HG03460 (cell line): ENCODE measurements at regions not wholly inside any gene's neighbourhood (a gene's known extent, or its start where the extent isn't known, plus 50 kb on each side); places are given as distances from the start of the nearest gene placed in this dataset.

Experiments used
- ATAC-seq: cut with Tn5 transposase; IDR thresholded peaks from one replicate; pipeline ENCODE4 v1.9.1; 2021; ENCODE audit not compliant: unreplicated experiment

DNA sequence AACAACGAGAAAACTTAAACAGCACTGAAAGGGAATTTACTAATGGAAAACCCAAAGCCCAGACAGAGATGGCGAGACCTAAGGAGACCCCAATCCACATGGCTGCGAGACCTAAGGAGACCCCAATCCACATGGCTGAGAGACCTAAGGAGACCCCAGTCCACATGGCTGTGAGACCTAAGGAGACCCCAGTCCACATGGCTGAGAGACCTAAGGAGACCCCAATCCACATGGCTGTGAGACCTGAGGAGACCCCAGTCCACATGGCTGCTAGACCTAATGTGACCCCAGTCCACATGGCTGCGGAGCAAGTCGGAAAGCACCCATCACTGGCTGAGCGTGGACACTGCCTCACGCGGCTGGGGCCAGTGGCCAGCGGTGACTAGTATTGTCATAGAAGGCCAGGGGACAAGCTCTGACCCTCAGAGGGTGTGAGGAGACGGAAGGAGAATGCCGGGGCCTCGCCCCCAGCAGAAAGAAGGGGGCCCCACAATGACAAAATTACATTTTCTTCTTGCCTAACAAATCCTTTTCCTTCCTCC lies 241.8 kb downstream of the C16orf95 start:
- no peak for ATAC-seq

DNA sequence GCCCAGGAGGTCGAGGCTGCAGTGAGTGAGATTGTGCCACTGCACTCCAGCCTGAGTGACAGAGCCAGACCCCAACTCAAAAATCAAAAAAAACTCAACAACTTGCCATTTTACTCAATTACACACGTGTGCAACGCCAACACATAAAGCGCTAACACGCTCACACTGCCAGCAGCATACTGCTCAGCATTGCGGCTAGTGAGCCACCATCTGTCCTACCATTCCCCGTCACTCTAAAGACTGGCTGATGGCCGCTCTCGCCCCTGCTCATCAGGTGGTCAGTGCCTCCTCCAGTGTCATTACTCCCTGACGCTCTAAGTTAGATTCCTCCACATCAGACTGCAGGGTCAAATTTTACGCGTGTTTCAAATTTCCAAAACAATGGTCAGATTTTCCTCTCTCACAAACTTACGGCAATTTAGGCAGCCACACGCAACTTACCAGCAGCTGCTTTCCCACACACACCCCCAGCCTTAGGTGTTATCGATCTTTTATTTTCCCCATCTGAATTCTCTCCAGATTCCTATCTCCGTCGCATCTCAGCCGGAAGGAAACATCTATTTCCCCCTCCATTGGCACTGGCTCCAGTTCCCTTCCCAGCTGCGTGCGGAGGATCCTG lies 240.8 kb downstream of the C16orf95 start:
- ATAC-seq = no peak

GRCh38 chr16:87076950-87077749 lies 240.0 kb downstream of the C16orf95 start:
- ATAC-seq = no peak

- no peak for ATAC-seq
These were observed 239.5 kb downstream of the C16orf95 start for GRCh38 chr16:87077750-87078127.

- no peak for ATAC-seq
These were observed 236.5 kb downstream of the C16orf95 start for GRCh38 chr16:87080571-87081167.

- no peak for ATAC-seq
These were observed 231.8 kb downstream of the C16orf95 start for GRCh38 chr16:87085441-87085840.

- ATAC-seq = no peak
These were observed 231.0 kb downstream of the C16orf95 start for GRCh38 chr16:87086156-87086555.

- ATAC-seq = no peak
These were observed 230.6 kb downstream of the C16orf95 start for GRCh38 chr16:87086575-87086974.

DNA sequence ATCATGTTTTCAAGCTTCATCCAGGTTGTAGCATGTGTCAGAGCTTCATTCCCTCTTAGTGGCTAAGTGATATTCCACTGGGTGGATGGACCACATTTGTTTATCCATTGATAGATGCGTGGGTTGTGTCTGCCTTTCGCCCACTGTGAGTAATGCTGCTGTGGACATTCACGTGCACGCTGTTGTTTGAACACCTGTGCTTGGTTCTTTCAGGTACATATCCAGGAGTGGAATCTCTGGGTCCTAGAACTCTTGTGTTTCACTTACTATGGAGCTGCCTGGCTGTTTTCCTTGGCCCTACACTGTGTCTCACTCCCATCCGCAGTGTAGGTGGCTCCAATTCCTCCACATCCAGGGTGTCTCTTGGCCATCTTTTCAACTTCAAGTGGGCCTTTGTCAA lies 224.2 kb downstream of the C16orf95 start:
- no peak for ATAC-seq

DNA sequence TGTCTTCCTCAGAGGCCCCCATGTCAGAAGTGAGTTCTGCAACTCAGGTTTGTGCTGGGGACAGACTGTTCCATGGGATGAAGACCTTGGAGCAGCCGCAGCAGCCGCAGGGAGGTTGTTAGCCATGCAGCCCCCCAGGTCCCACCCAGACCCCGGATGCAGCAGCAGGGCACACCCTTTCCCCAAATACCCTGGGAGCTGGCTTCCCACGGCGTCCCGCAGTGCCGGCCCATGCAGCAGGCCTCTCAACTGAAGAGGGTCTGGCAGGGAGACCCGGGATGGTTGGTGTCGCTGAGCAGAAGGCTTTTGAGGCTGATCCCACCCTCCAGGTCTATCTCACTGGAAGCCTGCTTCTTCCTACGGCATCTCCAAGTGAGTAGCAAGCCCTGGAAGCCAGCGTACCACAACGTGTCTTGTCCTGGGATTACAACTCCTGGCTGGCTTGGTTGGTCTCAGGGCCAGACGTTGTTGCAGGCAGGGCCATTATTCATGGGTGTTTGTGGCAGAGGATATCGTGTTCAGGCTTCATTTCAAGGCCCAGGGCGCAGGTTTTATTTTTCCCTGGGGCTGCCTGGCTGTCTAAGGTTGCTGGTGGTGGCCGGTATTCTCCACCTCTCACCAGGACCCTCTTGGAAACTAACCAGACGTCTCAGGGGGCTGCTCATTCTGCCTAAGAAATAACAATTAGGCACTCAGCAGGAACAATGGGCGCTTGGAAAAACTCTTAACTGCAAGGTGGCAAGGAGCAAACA lies 223.2 kb downstream of the C16orf95 start:
- no peak for ATAC-seq

GRCh38 chr16:87094556-87094865 lies 222.7 kb downstream of the C16orf95 start:
- ATAC-seq = no peak

- ATAC-seq = no peak
These were observed 221.9 kb downstream of the C16orf95 start for GRCh38 chr16:87095271-87095670.

- no peak for ATAC-seq
These were observed 220.4 kb downstream of the C16orf95 start for GRCh38 chr16:87096746-87097333.

GRCh38 chr16:87098361-87098760 lies 218.8 kb downstream of the C16orf95 start:
- ATAC-seq = no peak

- no peak for ATAC-seq
These were observed 218.0 kb downstream of the C16orf95 start for GRCh38 chr16:87098976-87099720.

DNA sequence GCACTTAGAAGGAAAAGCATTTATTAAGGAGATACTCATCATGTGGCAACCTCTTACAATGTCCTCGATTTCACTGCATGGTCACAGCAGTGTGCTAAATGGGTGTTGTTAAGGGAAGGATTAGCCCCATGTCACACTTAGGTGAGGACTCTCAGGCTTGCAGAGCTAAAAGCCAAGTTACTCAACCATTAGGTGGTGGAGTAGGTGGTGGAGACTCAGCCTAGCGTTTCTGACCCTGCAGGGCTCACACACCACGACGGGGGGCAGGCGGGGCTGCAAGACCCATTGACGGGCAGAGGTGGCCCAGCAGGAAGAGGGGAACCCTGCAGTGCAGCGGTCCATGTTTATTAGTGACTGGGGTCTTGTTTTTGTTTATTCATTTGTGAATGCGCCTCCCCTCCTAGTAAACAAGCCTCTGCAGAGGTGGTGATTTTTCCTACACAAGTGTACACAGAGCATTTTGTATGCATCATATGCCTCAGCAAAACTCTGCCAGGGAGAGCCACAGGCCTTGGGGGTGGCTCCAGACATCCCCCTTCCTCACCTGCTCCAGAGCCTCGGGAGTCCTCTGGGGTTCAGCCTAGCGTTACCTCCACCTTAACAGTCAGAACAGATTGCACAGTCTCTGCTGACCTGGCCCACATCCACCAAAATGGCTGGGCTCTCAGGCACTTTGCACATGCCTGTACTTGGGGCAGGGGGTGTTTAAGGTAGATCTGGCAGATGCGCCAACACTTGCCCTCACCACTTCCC lies 216.7 kb downstream of the C16orf95 start:
- no peak for ATAC-seq

GRCh38 chr16:87101903-87102302 lies 215.3 kb downstream of the C16orf95 start:
- no peak for ATAC-seq

DNA sequence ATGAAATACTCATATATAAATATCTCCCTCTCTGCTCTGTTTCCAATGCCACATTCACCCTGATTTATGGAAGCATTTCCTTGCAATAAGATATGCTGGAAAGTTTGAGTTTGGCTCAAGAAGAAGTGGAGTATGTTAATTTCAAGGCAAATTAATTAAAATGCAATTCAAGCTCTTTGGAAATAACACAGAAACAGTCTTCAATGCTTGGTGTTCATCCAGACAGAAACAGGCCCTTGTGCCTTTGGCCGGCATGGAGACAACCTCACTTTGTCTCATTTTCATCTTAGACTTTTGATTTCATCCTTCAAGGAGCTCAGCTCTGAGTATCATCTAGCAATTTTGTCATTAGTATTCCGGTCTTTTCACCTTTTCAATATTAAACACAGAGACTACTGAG lies 210.0 kb downstream of the C16orf95 start:
- no peak for ATAC-seq

GRCh38 chr16:87108278-87108677 lies 208.9 kb downstream of the C16orf95 start:
- no peak for ATAC-seq

DNA sequence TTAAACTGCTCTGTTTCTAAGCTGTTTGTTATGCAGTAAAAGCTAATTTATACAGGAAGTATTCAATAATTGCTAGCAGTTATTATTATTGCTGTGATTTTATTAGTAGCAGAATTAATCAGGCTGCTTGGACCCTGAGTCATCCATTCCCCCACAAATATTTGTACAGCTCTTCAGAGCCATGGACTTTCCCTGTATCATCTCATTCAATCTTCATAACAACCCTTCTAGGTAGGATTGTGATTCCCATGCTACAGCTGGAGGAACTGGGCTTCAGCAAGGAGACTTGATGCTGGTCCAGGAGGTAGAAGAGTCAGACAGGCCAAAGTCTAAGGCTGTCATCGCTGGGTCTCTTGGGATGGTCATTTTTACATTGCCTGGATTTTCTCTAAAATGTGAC lies 208.3 kb downstream of the C16orf95 start:
- ATAC-seq = no peak
